Body of pancreas (tissue), 4 donors: ENCODE measurements at regions not wholly inside any gene's neighbourhood (a gene's known extent, or its start where the extent isn't known, plus 50 kb on each side); places are given as distances from the start of the nearest gene placed in this dataset.

Experiments used
- ATAC-seq: fragments of 150-250 bp; one replicate; pipeline ENCODE4 v1.9.1; 2016
- DNase-seq, 4 donors: peaks; one replicate each; pipeline ENCODE4 v3.0.0-alpha.2; 2019
- H3K27ac ChIP-seq, 4 donors: fragments of 200-600 bp; sonication (generic); 1 replicate in 3 of 4; 2 replicates in 1 of 4; pipeline versions ENCODE4 v1.5.1 to v1.6.1; 2016 to 2019; ENCODE audit warnings: mild to moderate bottlenecking in 1 of 4, mixed read lengths in 1 of 4, moderate library complexity in 1 of 4
- H3K27me3 ChIP-seq, 2 donors: fragments of 200-600 bp; sonication (generic); one replicate each; pipeline ENCODE4 v1.6.0; 2016; ENCODE audit warnings: mild to moderate bottlenecking in 1 of 2
- H3K36me3 ChIP-seq, 2 donors: fragments of 200-600 bp; sonication (generic); replicated peaks in 1 of 2; 2 replicates each; pipeline ENCODE4 v1.5.1; 2016; ENCODE audit warnings: low read depth in 2 of 2; ENCODE audit not compliant: insufficient read depth in 1 of 2
- H3K4me1 ChIP-seq: fragments of 200-600 bp; sonication (generic); one replicate; pipeline ENCODE4 v1.6.0; 2016
- H3K4me3 ChIP-seq, 2 donors: fragments of 200-600 bp; sonication (generic); 1 replicate in 1 of 2; 2 replicates in 1 of 2; pipeline ENCODE4 v1.5.1; 2016 to 2019
- H3K9me3 ChIP-seq, 3 donors: fragments of 200-600 bp; sonication (generic); 1 replicate in 2 of 3; 2 replicates in 1 of 3; pipeline ENCODE4 v1.5.1; 2016
- CTCF ChIP-seq, 7 experiments: fragments of 450-650 bp in 4 of 7; fragments of 200-600 bp in 3 of 7; sonication (generic) in 3 of 7; IDR thresholded peaks; one replicate each; pipeline ENCODE4 v1.5.1; 2016 to 2019; ENCODE audit warnings: antibody characterized with exemption in 7 of 7
- POLR2A ChIP-seq, 3 donors: fragments of 450-650 bp; IDR thresholded peaks; one replicate each; pipeline ENCODE4 v1.6.1; 2016; ENCODE audit warnings: antibody characterized with exemption in 3 of 3, mild to moderate bottlenecking in 2 of 3
- whole genome bisulfite sequencing, 2 donors: methylation state at CpG; one replicate each; pipeline ENCODE4 v1.1.5; 2017; 5-methylcytosine and 5-hydroxymethylcytosine counted together
- intact Hi-C: fragments of 100-400 bp; cut with DNase I; formaldehyde crosslinking; loops from one replicate; pipeline ENCODE4 v1.15.1; 2023

GRCh38 chr2:175323162-175323561 lies 141.7 kb upstream of the ATP5MC3 start:
- ATAC-seq (no peak), DNase-seq (no peak)
- Histone ChIP-seq H3K4me1 (no peaks in the 10 kb centered on the region), H3K27ac (no peak overlapping the region), H3K4me3 (no peak overlapping the region), H3K27me3 (no peaks in the 10 kb centered on the region), H3K36me3 (no peaks in the 10 kb centered on the region), H3K9me3 (no peaks in the 10 kb centered on the region)
- intact Hi-C loops, result no loop called here
- no peak for TF ChIP-seq POLR2A (IDR thresholded peaks at IDR 0.05)
- no peak for TF ChIP-seq CTCF (IDR thresholded peaks at IDR 0.05)
- 74% methylated on average over 4 of the region's 4 CpGs for WGBS, 2 donors

GRCh38 chr2:175318542-175318941 lies 137.0 kb upstream of the ATP5MC3 start:
- H3K36me3 ChIP-seq, result no peaks in the 10 kb centered on the region
- no peaks in the 10 kb centered on the region for H3K9me3 ChIP-seq
- 50 to 55% methylated on average over 2 of the region's 2 CpGs for WGBS, 2 donors
- no peak for ATAC-seq
- DNase-seq, result no peak
- no peaks in the 10 kb centered on the region for H3K27me3 ChIP-seq
- TF ChIP-seq POLR2A (IDR thresholded peaks at IDR 0.05), result no peak
- no peak for TF ChIP-seq CTCF (IDR thresholded peaks at IDR 0.05)
- H3K27ac ChIP-seq, result no peak overlapping the region
- no peak overlapping the region for H3K4me3 ChIP-seq
- intact Hi-C loops, result no loop called here
- no peaks in the 10 kb centered on the region for H3K4me1 ChIP-seq

GRCh38 chr2:175317751-175318150 lies 136.2 kb upstream of the ATP5MC3 start:
- WGBS, 2 donors, result 66 to 76% methylated on average over 2 of the region's 2 CpGs
- ATAC-seq, result no peak

GRCh38 chr2:175312137-175312536 lies 130.6 kb upstream of the ATP5MC3 start:
- Histone ChIP-seq H3K36me3 (no peaks in the 10 kb centered on the region), H3K27me3 (no peaks in the 10 kb centered on the region), H3K27ac (no peak overlapping the region), H3K4me1 (no peaks in the 10 kb centered on the region), H3K9me3 (no peaks in the 10 kb centered on the region), H3K4me3 (no peak overlapping the region)
- TF ChIP-seq CTCF (IDR thresholded peaks at IDR 0.05) (no peak), POLR2A (IDR thresholded peaks at IDR 0.05) (no peak)
- ATAC-seq (no peak), DNase-seq (no peak)
- WGBS, 2 donors, result 40 to 42% methylated on average over 2 of the region's 2 CpGs
- intact Hi-C loops, result no loop called here

More at GRCh38 chr2:175317751-175318150, 136.2 kb upstream of the ATP5MC3 start:
- TF ChIP-seq CTCF (IDR thresholded peaks at IDR 0.05) (no peak), POLR2A (IDR thresholded peaks at IDR 0.05) (no peak)
- no peak overlapping the region for H3K4me3 ChIP-seq
- no peak for DNase-seq
- H3K4me1 ChIP-seq, result no peaks in the 10 kb centered on the region
- H3K27ac ChIP-seq, result no peak overlapping the region
- intact Hi-C loops, result no loop called here
- H3K27me3 ChIP-seq, result no peaks in the 10 kb centered on the region
- H3K9me3 ChIP-seq, result no peaks in the 10 kb centered on the region
- H3K36me3 ChIP-seq, result no peaks in the 10 kb centered on the region

- H3K36me3 ChIP-seq, result no peaks in the 10 kb centered on the region
- intact Hi-C loops, result no loop called here
- TF ChIP-seq POLR2A (IDR thresholded peaks at IDR 0.05) (no peak), CTCF (IDR thresholded peaks at IDR 0.05) (no peak)
- no peak overlapping the region for H3K27ac ChIP-seq
- no peaks in the 10 kb centered on the region for H3K27me3 ChIP-seq
- ATAC-seq, result no peak
- DNase-seq, result no peak
- H3K4me1 ChIP-seq, result no peaks in the 10 kb centered on the region
- 51 to 71% methylated on average over 1 of the region's 1 CpG for WGBS, 2 donors
- H3K4me3 ChIP-seq, result no peak overlapping the region
- no peaks in the 10 kb centered on the region for H3K9me3 ChIP-seq
Measured at GRCh38 chr2:175310813-175311504, 129.4 kb upstream of the ATP5MC3 start.
